GM18951 (cell line): ENCODE measurements at regions not wholly inside any gene's neighbourhood (a gene's known extent, or its start where the extent isn't known, plus 50 kb on each side); places are given as distances from the start of the nearest gene placed in this dataset.
"Not testable (repeated sequence)": the region's sequence is repeated elsewhere in the genome, so short reads cannot be mapped to it uniquely, and the experiment has no call there.

Experiments
- POLR2A ChIP-seq: IDR thresholded peaks from 4 replicates; pipeline ENCODE4 v1.6.1; 2011; ENCODE audit warnings: mild to moderate bottlenecking; ENCODE audit not compliant: insufficient read length, insufficient read depth; ENCODE audit errors: extremely low read depth
- in situ Hi-C: fragments of 300-500 bp; cut with MboI; formaldehyde crosslinking; loops from one replicate; pipeline ENCODE4 v1.12.0; 2022; ENCODE audit warnings: low sequenced_read_pairs, mixed read lengths, inconsistent platforms; ENCODE audit not compliant: unreplicated experiment

- in situ Hi-C loops, result no loop called here
- no peak for TF ChIP-seq POLR2A
These were observed 54.6 kb upstream of the LIPC start for GRCh38 chr15:58377193-58377592.

DNA sequence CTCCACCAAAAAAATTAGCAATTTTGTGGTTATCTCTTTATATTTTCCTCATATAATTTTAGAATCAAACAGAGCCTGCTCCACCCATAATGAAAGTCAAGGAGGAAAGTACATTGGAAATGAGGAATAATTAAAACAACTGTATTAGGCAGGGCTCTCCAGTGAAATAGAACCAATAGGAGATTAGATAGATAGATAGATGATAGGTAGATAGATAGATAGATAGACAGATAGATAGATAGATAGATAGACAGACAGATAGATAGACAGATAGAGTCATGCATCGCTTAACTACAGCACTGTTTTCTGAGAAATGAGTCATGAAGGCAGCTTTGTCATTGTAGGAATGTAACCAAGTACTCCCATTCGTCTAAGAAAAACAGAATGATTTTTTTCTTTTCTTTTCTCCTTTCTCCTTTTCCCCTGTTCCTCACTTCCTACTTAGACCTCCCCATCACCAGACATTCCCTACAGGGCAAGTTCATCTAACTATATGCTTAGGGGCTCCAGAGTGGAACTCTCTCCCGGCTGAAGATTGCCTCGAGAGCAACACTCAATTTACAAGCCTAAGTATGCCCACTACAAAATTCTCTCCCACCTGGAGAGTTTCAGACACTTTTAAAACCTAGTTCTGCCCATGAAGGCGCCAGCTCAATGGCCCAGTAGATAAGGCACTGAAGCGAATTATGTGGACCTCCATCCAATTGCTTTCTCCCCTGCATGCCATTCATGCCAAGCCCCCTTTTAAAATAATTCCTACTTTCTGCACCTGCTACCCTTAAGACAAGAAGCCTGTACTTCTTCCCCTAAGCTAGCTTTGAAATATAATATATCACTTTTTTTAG, 53.3 kb upstream of the LIPC start:
- no peak for TF ChIP-seq POLR2A
- in situ Hi-C loops, result no loop called here

DNA sequence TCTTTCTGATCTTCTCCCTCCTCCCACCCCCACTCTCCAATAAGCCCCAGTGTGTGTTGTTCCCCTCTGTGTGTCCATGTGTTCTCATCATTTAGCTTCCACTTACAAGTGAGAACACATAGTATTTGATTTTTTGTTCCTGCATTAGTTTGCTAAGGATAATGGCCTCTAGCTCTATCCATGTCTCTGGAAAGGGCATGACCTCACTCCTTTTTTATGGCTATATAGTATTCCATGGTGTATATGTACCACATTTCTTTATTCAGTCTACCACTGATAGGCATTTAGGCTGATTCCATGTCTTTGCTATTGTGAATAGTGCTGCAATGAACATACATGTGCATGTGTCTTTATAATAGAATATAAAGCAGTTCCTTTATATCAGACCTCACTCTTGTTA, 52.3 kb upstream of the LIPC start:
- in situ Hi-C loops, result not testable (repeated sequence)

- TF ChIP-seq POLR2A, result no peak
- in situ Hi-C loops, result no loop called here
These were observed 51.4 kb upstream of the LIPC start for GRCh38 chr15:58380280-58380945.

GRCh38 chr15:58381697-58382096, 50.1 kb upstream of the LIPC start:
- in situ Hi-C loops, result no loop called here

More at GRCh38 chr15:58381697-58382096, 50.1 kb upstream of the LIPC start:
- no peak for TF ChIP-seq POLR2A
